Activated CD4-positive, alpha-beta memory T cell treated with anti-CD3 and anti-CD28 coated beads for 36 hours (primary cell): ENCODE measurements at regions not wholly inside any gene's neighbourhood (a gene's known extent, or its start where the extent isn't known, plus 50 kb on each side); places are given as distances from the start of the nearest gene placed in this dataset.

ENCODE experiments used
- CTCF ChIA-PET: fragments of 350-600 bp; sonication (Branson Sonifier 250); formaldehyde crosslinking; loops from one replicate; lab custom pipeline; 2021; ENCODE audit warnings: antibody characterized with exemption, inconsistent platforms; lab: Charles Lee
- POLR2A ChIA-PET: fragments of 350-600 bp; sonication (Branson Sonifier 250); formaldehyde crosslinking; loops from one replicate; lab custom pipeline; 2021; ENCODE audit warnings: antibody characterized with exemption; lab: Charles Lee
- DNase-seq: peaks from one replicate; pipeline ENCODE4 v3.0.0-alpha.2; 2020
- H3K27ac Mint-ChIP-seq: one replicate; pipeline ENCODE4 v1.8.0; 2021; ENCODE audit warnings: mixed read lengths
- H3K27me3 Mint-ChIP-seq: one replicate; pipeline ENCODE4 v1.8.0; 2021; ENCODE audit warnings: mixed read lengths
- H3K36me3 Mint-ChIP-seq: one replicate; pipeline ENCODE4 v1.8.0; 2021; ENCODE audit warnings: mixed read lengths
- H3K4me1 Mint-ChIP-seq: one replicate; pipeline ENCODE4 v1.8.0; 2021; ENCODE audit warnings: low read depth, mixed read lengths
- H3K4me3 Mint-ChIP-seq: one replicate; pipeline ENCODE4 v1.8.0; 2021; ENCODE audit warnings: mild to moderate bottlenecking, mixed read lengths
- H3K9me3 Mint-ChIP-seq: one replicate; pipeline ENCODE4 v1.8.0; 2021; ENCODE audit warnings: mixed read lengths
- intact Hi-C: fragments of 100-400 bp; cut with micrococcal nuclease; formaldehyde crosslinking; loops from one replicate; pipeline ENCODE4 v1.15.1; 2023

DNA sequence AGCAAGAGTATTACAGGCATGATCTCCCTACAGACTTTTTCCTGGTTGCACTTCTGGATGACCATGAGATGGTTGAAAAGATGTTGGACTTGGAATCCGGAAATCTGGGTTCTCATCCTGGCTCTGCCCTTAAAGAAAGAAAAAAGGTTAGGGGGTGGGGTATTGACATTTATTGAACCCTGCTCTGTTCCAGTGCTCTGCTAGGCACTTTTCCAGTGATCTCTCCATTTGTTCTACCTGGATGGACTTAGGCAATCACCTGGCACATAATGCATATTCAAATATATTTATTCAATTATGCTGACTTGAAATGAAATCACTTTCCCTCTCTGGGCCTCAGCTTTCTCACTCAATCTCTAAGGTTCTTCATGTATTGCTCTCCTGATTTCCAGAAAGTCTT, 101.0 kb upstream of the NFIA start:
- H3K9me3 Mint-ChIP-seq = no peaks in the 10 kb centered on the region
- no peaks in the 10 kb centered on the region for H3K36me3 Mint-ChIP-seq
- peaks cover 1% of the 10 kb centered on the region for H3K27me3 Mint-ChIP-seq
- no peak overlapping the region for H3K27ac Mint-ChIP-seq
- ChIA-PET CTCF (interaction anchor here (4.0 kb wide), 1 partner anchor 62 kb away, joined by 29 read pairs; no protein-coding TSS in a partner anchor), POLR2A (no interaction called here)
- no peak overlapping the region for H3K4me3 Mint-ChIP-seq
- H3K4me1 Mint-ChIP-seq = peaks cover 3% of the 10 kb centered on the region
- no peak for DNase-seq
- intact Hi-C loops = no loop called here

DNA sequence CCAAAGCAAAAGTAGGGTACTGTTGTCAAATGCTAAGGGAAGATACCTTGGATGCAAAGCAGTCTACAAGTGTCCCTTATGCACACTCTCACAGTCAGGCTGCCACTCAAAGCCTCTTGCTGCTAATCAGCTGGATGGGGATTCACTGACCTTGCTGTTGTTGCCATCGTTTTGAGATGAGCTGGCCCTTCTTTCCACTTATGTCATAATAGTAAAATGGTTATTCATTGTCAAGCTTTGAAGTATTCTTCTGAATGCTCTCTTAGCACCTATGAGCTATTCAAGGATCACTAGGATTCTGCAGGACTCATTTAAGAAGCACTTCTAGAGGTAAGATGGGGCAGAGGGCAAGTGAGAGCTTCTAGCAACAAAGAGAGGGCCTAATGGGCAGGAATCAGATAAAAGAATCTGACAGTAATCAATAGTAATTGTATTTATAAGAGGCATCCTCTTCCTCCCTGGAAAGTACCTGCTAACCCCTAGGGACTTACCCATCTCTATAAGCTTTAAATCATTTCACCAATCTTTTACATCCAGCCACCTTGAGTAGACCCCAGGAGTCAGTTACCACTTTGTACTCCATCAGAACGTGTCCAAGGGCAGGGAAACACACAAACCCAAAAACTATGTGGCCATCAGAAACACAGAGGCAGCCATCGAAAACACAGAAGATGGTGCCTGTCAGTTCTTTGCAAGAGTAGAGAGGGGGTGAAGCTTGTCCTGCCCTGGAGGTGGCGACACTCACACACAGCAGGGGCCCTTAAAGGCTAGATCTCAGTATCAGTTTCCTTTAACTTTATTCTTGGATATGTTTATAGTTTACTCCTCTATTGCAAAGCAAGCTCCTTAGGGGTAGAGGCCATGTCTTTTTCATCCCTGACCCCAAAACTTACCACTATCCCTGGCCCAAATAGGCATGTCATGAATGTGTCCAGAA, 103.7 kb upstream of the NFIA start:
- intact Hi-C loops = loop anchor here (1.0 to 5.0 kb wide), 4 partner anchors 65 to 610 kb away; no protein-coding TSS in a partner anchor
- peak; percentile 58 for DNase-seq
- peaks cover 2% of the 10 kb centered on the region for H3K4me1 Mint-ChIP-seq
- POLR2A ChIA-PET = interaction anchor here (0.8 kb wide), 2 partner anchors 71 to 103 kb away, joined by 3 to 4 read pairs; no protein-coding TSS in a partner anchor
- no peak overlapping the region for H3K4me3 Mint-ChIP-seq
- no peaks in the 10 kb centered on the region for H3K36me3 Mint-ChIP-seq
- H3K9me3 Mint-ChIP-seq = no peaks in the 10 kb centered on the region
- no peak overlapping the region for H3K27ac Mint-ChIP-seq
- H3K27me3 Mint-ChIP-seq = peaks cover 3% of the 10 kb centered on the region
- CTCF ChIA-PET = interaction anchor here (0.8 to 4.0 kb wide), 19 partner anchors 11 to 1007 kb away, joined by 3 to 31 read pairs (median 4); no protein-coding TSS in a partner anchor

DNA sequence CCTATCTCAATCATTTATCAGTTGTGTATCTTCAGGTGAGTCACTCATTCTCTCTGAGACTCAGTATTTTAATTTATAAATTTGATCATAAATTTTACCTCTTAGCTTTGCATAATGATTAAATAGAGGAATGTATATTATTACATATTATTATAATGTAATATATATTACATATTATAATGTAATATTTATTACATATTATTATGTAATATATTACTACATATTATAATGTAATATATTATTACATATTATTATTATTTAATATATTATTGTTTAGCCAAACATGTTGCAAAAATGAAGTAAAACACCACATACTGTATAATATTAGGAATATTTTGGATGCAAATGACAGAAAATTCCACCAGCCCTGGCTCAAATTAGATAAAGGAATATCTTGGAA, 104.7 kb upstream of the NFIA start:
- ChIA-PET POLR2A (interaction anchor here (0.8 kb wide), 1 partner anchor 104 kb away, joined by 3 read pairs; no protein-coding TSS in a partner anchor), CTCF (interaction anchor here (2.1 to 4.0 kb wide), 3 partner anchors 66 to 611 kb away, joined by 13 to 31 read pairs (median 29); no protein-coding TSS in a partner anchor)
- DNase-seq = no peak
- no peak overlapping the region for H3K27ac Mint-ChIP-seq
- no peak overlapping the region for H3K4me3 Mint-ChIP-seq
- intact Hi-C loops = loop anchor here (2.0 to 5.0 kb wide), 3 partner anchors 360 to 611 kb away; no protein-coding TSS in a partner anchor
- peaks cover 3% of the 10 kb centered on the region for H3K27me3 Mint-ChIP-seq
- peaks cover 2% of the 10 kb centered on the region for H3K4me1 Mint-ChIP-seq
- H3K9me3 Mint-ChIP-seq = no peaks in the 10 kb centered on the region
- H3K36me3 Mint-ChIP-seq = no peaks in the 10 kb centered on the region

DNA sequence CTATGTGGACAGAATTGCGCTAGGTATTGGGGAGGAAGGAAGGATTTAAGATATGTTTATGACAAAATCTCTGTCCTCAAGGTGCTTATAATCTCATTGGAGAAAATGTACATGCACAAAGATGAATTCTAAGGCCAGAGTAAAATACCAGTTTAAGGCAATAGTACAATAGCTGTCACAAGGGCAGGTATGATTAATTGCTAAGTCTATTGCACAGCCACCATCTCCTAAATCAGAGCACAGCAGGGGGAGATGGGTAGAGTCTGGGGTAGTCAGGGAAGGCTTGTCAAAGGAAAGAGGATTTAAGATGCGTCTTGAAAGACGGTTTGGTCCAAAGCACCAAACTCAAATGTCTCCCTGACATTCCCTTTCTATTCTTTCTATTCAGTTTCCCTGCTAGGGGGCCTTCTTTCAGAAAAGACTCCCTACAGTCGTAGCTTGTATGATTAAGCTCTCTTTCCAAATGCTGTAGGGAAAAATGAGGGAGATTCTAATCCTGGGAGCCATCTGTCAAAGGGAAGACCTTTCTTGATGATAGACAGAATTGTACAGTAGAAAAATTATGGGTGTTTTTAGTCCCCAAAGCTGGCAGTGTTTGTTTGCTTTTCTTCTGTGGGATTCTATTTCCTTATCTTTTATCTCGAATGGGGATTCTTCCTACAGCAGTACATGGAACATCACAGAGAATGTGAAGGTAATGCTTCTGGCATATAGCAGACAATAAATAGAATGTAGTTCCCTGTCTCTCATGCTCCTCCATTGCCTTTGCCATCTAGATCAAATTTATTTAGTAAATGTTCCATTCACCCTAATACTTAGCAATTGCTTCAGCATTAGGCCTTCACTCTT, 107.6 kb upstream of the NFIA start:
- Mint-ChIP-seq H3K36me3 (no peaks in the 10 kb centered on the region), H3K9me3 (no peaks in the 10 kb centered on the region), H3K4me1 (peaks cover 2% of the 10 kb centered on the region), H3K27me3 (peaks cover 5% of the 10 kb centered on the region), H3K27ac (no peak overlapping the region), H3K4me3 (no peak overlapping the region)
- CTCF ChIA-PET = interaction anchor here (1.0 to 1.4 kb wide), 2 partner anchors 68 to 614 kb away, joined by 3 to 4 read pairs; no protein-coding TSS in a partner anchor
- no peak for DNase-seq
- intact Hi-C loops = loop anchor here (5.0 kb wide), 1 partner anchor 363 kb away; no protein-coding TSS in a partner anchor
- POLR2A ChIA-PET = no interaction called here

DNA sequence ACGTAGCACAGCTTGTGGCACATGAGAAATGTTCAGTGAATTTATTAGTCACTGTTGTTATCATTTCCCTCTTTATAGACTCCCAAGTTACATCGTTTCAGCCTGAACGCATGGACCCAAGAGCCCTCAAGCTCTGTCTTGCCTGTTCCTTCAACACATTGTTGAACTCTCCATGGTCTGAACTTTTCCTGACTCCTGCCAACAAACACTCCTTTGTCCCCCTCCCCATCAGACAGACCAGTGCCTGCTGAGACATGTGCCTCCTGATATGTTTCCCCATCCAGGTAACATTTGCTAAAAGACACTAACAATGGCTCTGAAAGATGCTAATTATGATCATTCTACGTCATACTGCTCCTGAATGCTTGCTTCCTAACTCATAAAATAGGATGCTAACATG, 108.7 kb upstream of the NFIA start:
- Mint-ChIP-seq H3K4me1 (no peaks in the 10 kb centered on the region), H3K9me3 (no peaks in the 10 kb centered on the region), H3K27me3 (peaks cover 11% of the 10 kb centered on the region), H3K4me3 (no peak overlapping the region), H3K27ac (no peak overlapping the region), H3K36me3 (no peaks in the 10 kb centered on the region)
- CTCF ChIA-PET = interaction anchor here (1.0 kb wide), 1 partner anchor 615 kb away, joined by 3 read pairs; no protein-coding TSS in a partner anchor
- POLR2A ChIA-PET = no interaction called here
- DNase-seq = no peak
- intact Hi-C loops = no loop called here

DNA sequence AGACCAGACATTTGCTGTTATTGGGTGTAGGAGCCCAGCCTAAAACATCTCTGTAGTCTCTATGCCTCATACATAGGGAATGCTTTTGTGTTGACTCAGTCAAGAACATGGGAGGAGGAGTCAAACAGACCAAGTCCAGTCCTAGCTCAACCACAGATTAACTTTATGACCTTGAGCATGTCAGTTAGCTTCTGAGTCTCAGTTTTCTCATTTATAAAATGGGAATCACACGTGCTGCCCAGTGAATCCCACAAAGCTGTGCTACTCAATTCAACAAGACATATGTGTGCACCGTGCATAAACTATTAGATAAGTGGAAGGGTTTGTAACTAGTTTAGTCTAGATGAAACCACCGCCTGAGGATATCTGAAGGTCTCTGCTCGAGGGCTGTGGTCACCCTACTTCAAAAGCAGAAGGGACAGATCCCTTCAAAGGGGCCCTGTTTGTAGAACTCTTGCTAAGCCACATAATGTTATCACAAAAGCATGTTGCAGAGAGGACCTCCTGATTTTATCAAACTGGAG, 109.5 kb upstream of the NFIA start:
- no peaks in the 10 kb centered on the region for H3K9me3 Mint-ChIP-seq
- POLR2A ChIA-PET = no interaction called here
- CTCF ChIA-PET = no interaction called here
- H3K36me3 Mint-ChIP-seq = no peaks in the 10 kb centered on the region
- H3K4me1 Mint-ChIP-seq = no peaks in the 10 kb centered on the region
- peaks cover 16% of the 10 kb centered on the region for H3K27me3 Mint-ChIP-seq
- H3K4me3 Mint-ChIP-seq = no peak overlapping the region
- intact Hi-C loops = no loop called here
- no peak overlapping the region for H3K27ac Mint-ChIP-seq
- DNase-seq = no peak

DNA sequence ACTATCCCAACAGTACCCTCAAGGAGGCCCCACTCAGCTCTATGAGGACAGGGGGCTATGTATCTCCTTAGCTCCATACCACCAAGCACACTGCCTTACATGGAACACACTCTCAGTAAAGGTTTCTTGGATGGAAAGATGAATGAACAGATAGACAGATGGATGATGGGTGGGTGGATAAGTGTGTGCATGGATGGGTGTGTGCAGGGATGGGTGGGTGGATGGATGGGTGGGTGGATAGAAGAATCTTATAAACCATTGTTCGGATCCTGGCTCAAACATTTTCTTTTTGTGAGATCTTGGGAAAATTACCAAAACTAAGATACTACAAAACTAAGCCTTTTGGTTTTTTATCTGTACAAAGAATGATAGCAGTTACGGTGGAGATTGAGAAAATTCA, 111.0 kb upstream of the NFIA start:
- Mint-ChIP-seq H3K27ac (no peak overlapping the region), H3K4me1 (no peaks in the 10 kb centered on the region), H3K4me3 (no peak overlapping the region), H3K9me3 (peaks cover 10% of the 10 kb centered on the region), H3K36me3 (no peaks in the 10 kb centered on the region), H3K27me3 (peaks cover 21% of the 10 kb centered on the region)
- POLR2A ChIA-PET = no interaction called here
- CTCF ChIA-PET = interaction anchor here (1.7 kb wide), 1 partner anchor 72 kb away, joined by 7 read pairs; no protein-coding TSS in a partner anchor
- no peak for DNase-seq
- intact Hi-C loops = no loop called here

DNA sequence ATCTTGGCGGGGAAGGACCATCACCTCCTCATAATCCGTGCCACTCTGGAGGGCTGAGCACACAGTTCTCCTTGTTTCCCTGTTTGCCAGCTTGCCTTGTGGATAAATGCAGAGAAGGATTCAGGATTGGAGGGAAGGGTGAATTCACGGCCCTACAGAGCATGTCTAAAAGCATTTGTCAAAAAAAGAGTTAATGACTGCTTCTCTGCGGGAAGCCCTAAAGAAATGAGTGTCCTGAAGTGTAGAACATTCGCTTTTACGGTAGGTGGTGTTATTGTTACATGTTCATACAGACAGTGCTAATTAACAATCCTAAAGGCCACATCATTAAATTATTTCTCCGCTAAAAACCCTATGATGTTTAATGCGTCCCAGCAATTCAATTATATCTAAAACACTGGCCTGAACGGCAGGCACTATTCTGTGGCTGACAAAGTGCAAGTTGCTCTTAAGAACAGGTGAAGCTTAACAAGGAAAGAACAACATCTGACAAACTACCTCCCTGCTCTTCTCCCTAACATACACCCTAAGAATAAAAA, 112.3 kb upstream of the NFIA start:
- CTCF ChIA-PET = interaction anchor here (1.7 kb wide), 1 partner anchor 73 kb away, joined by 7 read pairs; no protein-coding TSS in a partner anchor
- Mint-ChIP-seq H3K4me1 (no peaks in the 10 kb centered on the region), H3K27me3 (peaks cover 21% of the 10 kb centered on the region), H3K36me3 (no peaks in the 10 kb centered on the region), H3K9me3 (peaks cover 15% of the 10 kb centered on the region), H3K4me3 (no peak overlapping the region), H3K27ac (no peak overlapping the region)
- POLR2A ChIA-PET = no interaction called here
- DNase-seq = no peak
- intact Hi-C loops = no loop called here

DNA sequence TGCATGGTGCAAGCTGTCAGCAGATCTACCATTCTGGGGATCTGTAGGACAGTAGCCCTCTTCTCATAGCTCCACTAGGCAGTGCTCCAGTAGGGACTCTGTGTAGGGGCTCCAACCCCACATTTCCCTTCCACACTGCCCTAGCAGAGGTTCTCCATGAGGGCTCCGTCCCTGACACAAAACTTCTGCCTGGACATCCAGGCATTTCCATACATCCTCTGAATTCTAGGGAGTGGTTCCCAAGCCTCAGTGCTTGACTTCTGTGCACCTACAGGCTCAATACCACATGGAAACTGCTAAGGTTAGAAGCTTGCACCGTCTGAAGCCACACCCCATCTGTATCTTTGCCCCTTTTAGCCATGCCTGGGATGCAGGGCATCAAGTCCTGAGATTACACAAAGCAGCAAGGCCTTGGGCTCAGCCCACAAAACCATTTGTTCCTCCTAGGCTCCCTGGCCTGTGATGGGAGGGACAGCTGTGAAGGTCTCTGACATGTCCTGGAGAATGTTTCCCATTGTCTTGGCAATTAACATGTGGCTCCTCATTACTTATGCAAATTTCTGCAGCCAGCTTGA, 117.0 kb upstream of the NFIA start:
- H3K4me3 Mint-ChIP-seq = no peak overlapping the region
- no peak overlapping the region for H3K27ac Mint-ChIP-seq
- CTCF ChIA-PET = no interaction called here
- intact Hi-C loops = no loop called here
- POLR2A ChIA-PET = no interaction called here
- no peak for DNase-seq
- peaks cover 26% of the 10 kb centered on the region for H3K27me3 Mint-ChIP-seq
- H3K36me3 Mint-ChIP-seq = no peaks in the 10 kb centered on the region
- peaks cover 27% of the 10 kb centered on the region for H3K9me3 Mint-ChIP-seq
- H3K4me1 Mint-ChIP-seq = no peaks in the 10 kb centered on the region

DNA sequence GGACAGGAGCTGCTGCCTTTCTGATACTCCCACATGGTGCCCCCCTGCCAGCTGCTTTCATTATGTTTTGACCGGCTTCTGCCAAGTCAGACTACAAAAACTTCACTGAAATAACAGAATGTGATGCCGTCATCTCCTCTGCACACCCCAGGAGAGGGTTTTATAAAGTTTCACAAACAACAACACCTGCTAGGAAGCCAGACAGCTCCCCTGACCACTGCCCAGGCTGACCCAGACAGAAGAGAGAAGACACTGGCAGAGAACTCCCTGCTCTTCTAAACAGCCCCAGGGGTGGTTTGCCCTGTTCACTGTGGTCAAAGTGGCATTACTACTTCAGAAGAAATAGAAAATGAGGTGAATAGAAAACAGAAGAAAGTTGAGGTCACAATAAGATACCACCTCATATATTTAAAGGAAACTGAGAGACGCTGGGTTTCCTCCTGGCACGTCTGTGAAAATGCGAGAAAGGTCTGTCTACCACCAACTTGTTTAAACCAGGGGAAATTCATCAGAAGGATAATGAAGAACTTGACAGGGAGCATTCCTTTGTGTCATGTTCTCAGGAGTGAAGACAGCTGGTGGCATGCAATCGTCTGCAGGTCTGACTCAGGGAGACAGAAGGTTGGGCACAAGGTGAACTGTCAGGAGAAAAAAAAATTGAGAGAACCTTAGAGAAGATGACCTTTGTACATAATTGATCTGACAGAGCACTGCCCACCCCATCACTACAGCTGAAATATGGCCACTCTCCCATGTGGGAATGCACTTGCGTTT, 119.0 kb upstream of the NFIA start:
- peaks cover 27% of the 10 kb centered on the region for H3K9me3 Mint-ChIP-seq
- peaks cover 20% of the 10 kb centered on the region for H3K27me3 Mint-ChIP-seq
- H3K4me3 Mint-ChIP-seq = no peak overlapping the region
- DNase-seq = no peak
- H3K27ac Mint-ChIP-seq = no peak overlapping the region
- H3K36me3 Mint-ChIP-seq = no peaks in the 10 kb centered on the region
- H3K4me1 Mint-ChIP-seq = no peaks in the 10 kb centered on the region
- CTCF ChIA-PET = no interaction called here
- POLR2A ChIA-PET = no interaction called here
- intact Hi-C loops = no loop called here
